Mesothelial cell of epicardium (in vitro differentiated cells): ENCODE measurements at regions not wholly inside any gene's neighbourhood (a gene's known extent, or its start where the extent isn't known, plus 50 kb on each side); places are given as distances from the start of the nearest gene placed in this dataset.
"Not testable (repeated sequence)": the region's sequence is repeated elsewhere in the genome, so short reads cannot be mapped to it uniquely, and the experiment has no call there.

ENCODE experiments used
- DNase-seq, 2 experiments: peaks; one replicate each; pipeline ENCODE4 v3.0.0; 2021; ENCODE audit warnings: low spot score in 2 of 2; ENCODE audit not compliant: unreplicated experiment in 2 of 2
- H3K27ac Mint-ChIP-seq: 2 replicates; pipeline ENCODE4 v1.8.0; 2021; ENCODE audit warnings: mixed read lengths
- H3K27me3 Mint-ChIP-seq: 2 replicates; pipeline ENCODE4 v1.8.0; 2021; ENCODE audit warnings: low read depth, mixed read lengths
- H3K36me3 Mint-ChIP-seq: 2 replicates; pipeline ENCODE4 v1.8.0; 2021; ENCODE audit warnings: mixed read lengths
- H3K4me1 Mint-ChIP-seq: 2 replicates; pipeline ENCODE4 v1.8.0; 2021; ENCODE audit warnings: mixed read lengths
- H3K4me3 Mint-ChIP-seq: 2 replicates; pipeline ENCODE4 v1.8.0; 2021; ENCODE audit warnings: mild to moderate bottlenecking, moderate library complexity, mixed read lengths
- H3K9me3 Mint-ChIP-seq: 2 replicates; pipeline ENCODE4 v1.8.0; 2021; ENCODE audit warnings: mixed read lengths
- CTCF ChIP-seq: fragments of 200-600 bp; sonication (generic); IDR thresholded peaks from one replicate; pipeline ENCODE4 v1.5.0; 2021; ENCODE audit warnings: antibody characterized with exemption; ENCODE audit not compliant: unreplicated experiment

GRCh38 chr2:122083256-122084048, 328.0 kb downstream of the TSN start:
- Mint-ChIP-seq H3K27me3 (peaks cover 15% of the 10 kb centered on the region), H3K36me3 (no peaks in the 10 kb centered on the region), H3K27ac (no peak overlapping the region), H3K4me3 (no peak overlapping the region), H3K4me1 (no peaks in the 10 kb centered on the region), H3K9me3 (peaks cover 17% of the 10 kb centered on the region)
- no peak for DNase-seq
- TF ChIP-seq CTCF, result no peak

GRCh38 chr2:122085672-122086071, 330.2 kb downstream of the TSN start:
- not testable (repeated sequence) for H3K4me1 Mint-ChIP-seq, H3K36me3 Mint-ChIP-seq, H3K4me3 Mint-ChIP-seq, DNase-seq, H3K27ac Mint-ChIP-seq
- Mint-ChIP-seq H3K9me3 (peaks cover 33% of the 10 kb centered on the region), H3K27me3 (peaks cover 15% of the 10 kb centered on the region)

GRCh38 chr2:122094557-122094956, 339.1 kb downstream of the TSN start:
- H3K4me1 Mint-ChIP-seq, result no peaks in the 10 kb centered on the region
- no peak for DNase-seq
- no peak overlapping the region for H3K4me3 Mint-ChIP-seq
- no peak overlapping the region for H3K27ac Mint-ChIP-seq
- peaks cover 13% of the 10 kb centered on the region for H3K9me3 Mint-ChIP-seq
- TF ChIP-seq CTCF, result no peak
- no peaks in the 10 kb centered on the region for H3K36me3 Mint-ChIP-seq
- peaks cover 2% of the 10 kb centered on the region for H3K27me3 Mint-ChIP-seq

GRCh38 chr2:122096761-122097160, 341.3 kb downstream of the TSN start:
- Mint-ChIP-seq H3K27me3 (peaks cover 2% of the 10 kb centered on the region), H3K4me1 (no peaks in the 10 kb centered on the region), H3K4me3 (no peak overlapping the region), H3K36me3 (no peaks in the 10 kb centered on the region), H3K27ac (no peak overlapping the region), H3K9me3 (no peaks in the 10 kb centered on the region)
- TF ChIP-seq CTCF, result no peak
- no peak for DNase-seq

- Mint-ChIP-seq H3K4me3 (no peak overlapping the region), H3K9me3 (no peaks in the 10 kb centered on the region), H3K27ac (no peak overlapping the region)
These were observed 342.9 kb downstream of the TSN start for GRCh38 chr2:122098306-122098705.

More at GRCh38 chr2:122098306-122098705, 342.9 kb downstream of the TSN start:
- Mint-ChIP-seq H3K36me3 (no peaks in the 10 kb centered on the region), H3K27me3 (peaks cover 2% of the 10 kb centered on the region), H3K4me1 (no peaks in the 10 kb centered on the region)
- TF ChIP-seq CTCF, result no peak
- DNase-seq, result no peak
